ENCODE measurements at regions not wholly inside any gene's neighbourhood (a gene's known extent, or its start where the extent isn't known, plus 50 kb on each side); places are given as distances from the start of the nearest gene placed in this dataset.

GRCh38 chr14:81889529-81889928, 355.9 kb upstream of the SEL1L start:
- no peak for DNase-seq
- intact Hi-C loops (cut with micrococcal nuclease; ENCODE audit: unreplicated experiment) = no loop called here
- Histone ChIP-seq H3K36me3 (ENCODE audit: control insufficient read depth, insufficient read depth, low read length) (no peaks in the 10 kb centered on the region), H3K4me3 (ENCODE audit: low read depth, low read length) (no peak overlapping the region), H3K9me3 (no peaks in the 10 kb centered on the region), H3K4me1 (no peaks in the 10 kb centered on the region), H3K27me3 (replicated peaks; ENCODE audit: control insufficient read depth, insufficient read depth, low read length) (no peaks in the 10 kb centered on the region)
- no peak overlapping the region for H3K27ac Mint-ChIP-seq (ENCODE audit: unreplicated experiment)
- TF ChIP-seq, protein P1, sequence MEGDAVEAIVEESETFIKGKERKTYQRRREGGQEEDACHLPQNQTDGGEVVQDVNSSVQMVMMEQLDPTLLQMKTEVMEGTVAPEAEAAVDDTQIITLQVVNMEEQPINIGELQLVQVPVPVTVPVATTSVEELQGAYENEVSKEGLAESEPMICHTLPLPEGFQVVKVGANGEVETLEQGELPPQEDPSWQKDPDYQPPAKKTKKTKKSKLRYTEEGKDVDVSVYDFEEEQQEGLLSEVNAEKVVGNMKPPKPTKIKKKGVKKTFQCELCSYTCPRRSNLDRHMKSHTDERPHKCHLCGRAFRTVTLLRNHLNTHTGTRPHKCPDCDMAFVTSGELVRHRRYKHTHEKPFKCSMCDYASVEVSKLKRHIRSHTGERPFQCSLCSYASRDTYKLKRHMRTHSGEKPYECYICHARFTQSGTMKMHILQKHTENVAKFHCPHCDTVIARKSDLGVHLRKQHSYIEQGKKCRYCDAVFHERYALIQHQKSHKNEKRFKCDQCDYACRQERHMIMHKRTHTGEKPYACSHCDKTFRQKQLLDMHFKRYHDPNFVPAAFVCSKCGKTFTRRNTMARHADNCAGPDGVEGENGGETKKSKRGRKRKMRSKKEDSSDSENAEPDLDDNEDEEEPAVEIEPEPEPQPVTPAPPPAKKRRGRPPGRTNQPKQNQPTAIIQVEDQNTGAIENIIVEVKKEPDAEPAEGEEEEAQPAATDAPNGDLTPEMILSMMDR (IDR thresholded peaks at IDR 0.05; ENCODE audit: insufficient read depth in 1 of 2, low read depth in 1 of 2, low read length in 1 of 2, severe bottlenecking in 1 of 2, unreplicated experiment in 1 of 2) = no peak
- POLR2A ChIA-PET = no interaction called here
- no peak overlapping the region for H3K4me3 Mint-ChIP-seq (ENCODE audit: unreplicated experiment)
- BruUV-seq (replicated peaks) = no TSS peak
- no peaks in the 10 kb centered on the region for H3K27me3 Mint-ChIP-seq (ENCODE audit: insufficient read depth, unreplicated experiment)
- H3K9me3 Mint-ChIP-seq (ENCODE audit: unreplicated experiment) = no peaks in the 10 kb centered on the region
- no peaks in the 10 kb centered on the region for H3K4me1 Mint-ChIP-seq (ENCODE audit: low read depth, unreplicated experiment)
- CTCF ChIA-PET = no interaction called here
- H3K36me3 Mint-ChIP-seq (ENCODE audit: insufficient read depth, unreplicated experiment) = no peaks in the 10 kb centered on the region

DNA sequence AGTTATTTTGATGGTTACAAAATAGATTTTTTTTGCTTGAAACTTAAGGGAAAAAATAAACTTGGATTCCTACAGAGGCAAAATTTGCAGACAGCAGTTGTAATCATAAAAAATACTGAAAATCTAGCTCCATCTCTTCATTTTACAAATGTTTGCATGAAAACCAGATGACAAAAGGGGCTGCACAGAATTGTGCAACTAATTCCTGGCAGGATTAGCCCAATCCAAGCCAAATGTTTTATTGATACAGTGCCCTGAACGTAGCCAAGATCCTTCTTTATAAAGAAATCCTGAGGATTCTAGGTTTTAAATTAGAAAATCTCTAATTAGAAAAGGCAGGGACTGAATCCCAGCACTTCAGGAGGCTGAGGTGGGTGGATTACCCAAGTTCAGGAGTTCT, 356.4 kb upstream of the SEL1L start:
- intact Hi-C loops (cut with micrococcal nuclease; ENCODE audit: unreplicated experiment) = no loop called here
- POLR2A ChIA-PET = no interaction called here
- BruUV-seq (replicated peaks) = no TSS peak
- Mint-ChIP-seq H3K27me3 (ENCODE audit: insufficient read depth, unreplicated experiment) (no peaks in the 10 kb centered on the region), H3K27ac (ENCODE audit: unreplicated experiment) (no peak overlapping the region), H3K4me3 (ENCODE audit: unreplicated experiment) (no peak overlapping the region), H3K36me3 (ENCODE audit: insufficient read depth, unreplicated experiment) (no peaks in the 10 kb centered on the region), H3K4me1 (ENCODE audit: low read depth, unreplicated experiment) (no peaks in the 10 kb centered on the region), H3K9me3 (ENCODE audit: unreplicated experiment) (no peaks in the 10 kb centered on the region)
- no peaks in the 10 kb centered on the region for H3K27me3 ChIP-seq (replicated peaks; ENCODE audit: control insufficient read depth, insufficient read depth, low read length)
- CTCF ChIA-PET = no interaction called here
- H3K36me3 ChIP-seq (ENCODE audit: control insufficient read depth, insufficient read depth, low read length) = no peaks in the 10 kb centered on the region
- DNase-seq = no peak
- no peaks in the 10 kb centered on the region for H3K9me3 ChIP-seq
- H3K4me3 ChIP-seq (ENCODE audit: low read depth, low read length) = no peak overlapping the region
- TF ChIP-seq, protein P1 (IDR thresholded peaks at IDR 0.05; ENCODE audit: insufficient read depth in 1 of 2, low read depth in 1 of 2, low read length in 1 of 2, severe bottlenecking in 1 of 2, unreplicated experiment in 1 of 2) = no peak
- H3K4me1 ChIP-seq = no peaks in the 10 kb centered on the region

DNA sequence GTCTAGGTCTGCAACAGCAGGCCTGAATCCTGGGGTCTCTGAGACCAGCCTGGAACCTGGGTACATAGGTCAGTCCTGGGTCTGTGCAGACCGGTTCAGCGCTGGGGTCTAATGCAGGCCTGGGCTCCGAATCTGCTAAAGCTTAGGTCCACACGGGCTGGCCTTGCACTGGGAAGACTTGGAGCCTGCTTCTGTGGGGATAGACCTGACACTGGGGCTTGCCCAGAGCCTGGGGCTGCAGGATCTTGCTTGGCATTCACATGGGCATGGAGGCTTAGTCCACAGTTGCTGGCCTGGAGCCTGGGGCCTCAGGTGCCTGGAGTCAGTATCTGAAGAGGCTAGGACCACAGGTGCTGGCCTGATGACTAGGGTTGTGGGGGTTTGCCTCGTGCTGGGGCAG, 369.8 kb upstream of the SEL1L start:
- no peaks in the 10 kb centered on the region for H3K27me3 ChIP-seq (replicated peaks; ENCODE audit: control insufficient read depth, insufficient read depth, low read length)
- Mint-ChIP-seq H3K4me3 (ENCODE audit: unreplicated experiment) (no peak overlapping the region), H3K27me3 (ENCODE audit: insufficient read depth, unreplicated experiment) (no peaks in the 10 kb centered on the region), H3K4me1 (ENCODE audit: low read depth, unreplicated experiment) (no peaks in the 10 kb centered on the region), H3K9me3 (ENCODE audit: unreplicated experiment) (peaks cover 6% of the 10 kb centered on the region), H3K27ac (ENCODE audit: unreplicated experiment) (no peak overlapping the region), H3K36me3 (ENCODE audit: insufficient read depth, unreplicated experiment) (no peaks in the 10 kb centered on the region)
- TF ChIP-seq, protein P1 (IDR thresholded peaks at IDR 0.05; ENCODE audit: insufficient read depth in 1 of 2, low read depth in 1 of 2, low read length in 1 of 2, severe bottlenecking in 1 of 2, unreplicated experiment in 1 of 2) = no peak
- no peaks in the 10 kb centered on the region for H3K9me3 ChIP-seq
- H3K4me3 ChIP-seq (ENCODE audit: low read depth, low read length) = no peak overlapping the region
- no peaks in the 10 kb centered on the region for H3K4me1 ChIP-seq
- H3K36me3 ChIP-seq (ENCODE audit: control insufficient read depth, insufficient read depth, low read length) = no peaks in the 10 kb centered on the region
- ChIA-PET CTCF (no interaction called here), POLR2A (no interaction called here)
- BruUV-seq (replicated peaks) = no TSS peak
- intact Hi-C loops (cut with micrococcal nuclease; ENCODE audit: unreplicated experiment) = no loop called here
- no peak for DNase-seq

Measured in Caco-2 (cell line).